GM19328 (cell line): ENCODE measurements at regions not wholly inside any gene's neighbourhood (a gene's known extent, or its start where the extent isn't known, plus 50 kb on each side); places are given as distances from the start of the nearest gene placed in this dataset.
"Not testable (repeated sequence)": the region's sequence is repeated elsewhere in the genome, so short reads cannot be mapped to it uniquely, and the experiment has no call there.

ENCODE experiments used
- ATAC-seq: cut with Tn5 transposase; IDR thresholded peaks from one replicate; pipeline ENCODE4 v1.9.1; 2021; ENCODE audit warnings: mild to moderate bottlenecking, moderate library complexity; ENCODE audit not compliant: unreplicated experiment

DNA sequence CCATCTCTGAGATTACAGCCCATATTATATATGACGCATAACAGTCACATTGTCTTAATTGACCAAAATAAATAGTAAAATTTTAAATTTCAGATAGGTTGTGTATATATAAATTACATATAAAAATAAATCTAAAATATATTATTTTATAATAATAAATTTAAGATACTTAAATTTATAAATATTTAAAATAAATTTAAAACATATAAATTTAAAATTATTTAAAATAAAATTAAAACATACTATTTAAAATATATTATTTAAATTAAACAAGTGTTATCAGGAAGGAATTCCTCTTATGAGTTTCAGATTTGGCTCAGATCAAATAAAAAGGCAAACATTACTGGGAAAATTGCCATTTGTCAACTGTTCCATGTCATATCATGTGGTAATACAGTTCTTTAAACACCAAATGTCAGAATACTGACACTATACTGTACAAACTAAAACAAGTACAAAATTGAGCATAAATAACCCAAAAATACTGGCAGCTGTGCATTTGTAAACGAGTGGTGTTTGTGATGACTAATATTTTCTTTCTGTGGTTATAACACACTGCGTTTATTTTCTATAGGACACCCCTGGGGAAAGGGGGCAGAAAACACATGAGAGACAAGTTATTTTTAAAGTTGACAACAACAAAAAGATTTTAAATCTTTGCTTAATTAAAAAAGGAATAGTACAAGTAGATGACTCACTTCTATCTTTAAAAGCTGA, 71.3 kb upstream of the DGKB start:
- no peak for ATAC-seq

DNA sequence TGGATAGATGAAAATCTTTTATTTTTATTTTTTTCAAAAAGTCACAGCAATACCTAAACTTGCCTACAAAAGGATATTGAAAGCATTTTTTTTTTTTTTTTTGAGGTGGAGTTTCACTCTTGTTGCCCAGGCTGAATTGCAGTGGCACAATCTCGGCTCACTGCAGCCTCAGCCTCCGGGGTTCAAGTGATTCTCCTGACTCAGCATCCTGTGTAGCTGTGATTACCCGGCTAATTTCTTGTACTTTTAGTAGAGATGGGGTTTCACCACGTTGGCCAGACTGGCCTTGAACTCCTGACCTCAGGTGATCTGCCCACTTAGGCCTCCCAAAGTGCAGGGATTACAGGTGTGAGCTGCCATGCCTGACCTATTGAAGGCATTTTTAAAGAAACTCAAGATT, 69.1 kb upstream of the DGKB start:
- ATAC-seq: not testable (repeated sequence)

DNA sequence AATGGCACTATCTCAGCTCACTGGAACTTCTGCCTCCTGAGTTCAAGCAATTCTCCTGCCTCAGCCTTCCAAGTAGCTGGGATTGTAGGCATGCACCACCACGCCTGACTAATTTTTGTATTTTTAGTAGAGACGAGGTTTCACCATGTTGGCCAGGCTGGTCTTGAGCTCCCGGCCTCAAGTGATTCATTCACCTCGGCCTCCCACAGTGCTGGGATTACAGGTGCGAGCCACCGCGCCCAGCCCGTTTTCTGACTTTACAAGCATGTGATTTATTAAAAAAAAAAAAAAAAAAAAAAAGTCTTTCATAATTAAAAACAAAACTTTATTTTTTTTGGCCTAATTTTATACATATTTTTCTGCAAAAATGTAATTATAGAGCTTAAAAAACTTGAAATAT, 64.8 kb upstream of the DGKB start:
- ATAC-seq: not testable (repeated sequence)

DNA sequence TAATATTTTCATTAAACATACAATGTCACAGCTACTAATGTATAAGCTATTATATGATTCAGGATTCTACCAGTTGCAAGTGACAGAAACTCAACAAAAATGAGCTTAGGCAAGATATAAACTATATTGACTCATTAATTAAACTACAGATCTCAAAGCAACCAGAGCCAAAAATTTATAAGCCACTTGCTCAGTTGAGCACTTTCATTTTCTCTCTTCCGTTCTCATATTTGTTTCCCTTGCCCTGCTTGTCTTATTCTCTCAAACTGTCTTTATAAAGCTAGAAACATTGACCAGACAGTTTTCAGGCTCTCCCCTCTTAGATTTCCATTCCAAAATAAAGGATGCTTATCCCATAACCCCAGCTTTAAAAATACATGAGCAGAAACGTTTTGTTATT, 60.2 kb upstream of the DGKB start:
- no peak for ATAC-seq

DNA sequence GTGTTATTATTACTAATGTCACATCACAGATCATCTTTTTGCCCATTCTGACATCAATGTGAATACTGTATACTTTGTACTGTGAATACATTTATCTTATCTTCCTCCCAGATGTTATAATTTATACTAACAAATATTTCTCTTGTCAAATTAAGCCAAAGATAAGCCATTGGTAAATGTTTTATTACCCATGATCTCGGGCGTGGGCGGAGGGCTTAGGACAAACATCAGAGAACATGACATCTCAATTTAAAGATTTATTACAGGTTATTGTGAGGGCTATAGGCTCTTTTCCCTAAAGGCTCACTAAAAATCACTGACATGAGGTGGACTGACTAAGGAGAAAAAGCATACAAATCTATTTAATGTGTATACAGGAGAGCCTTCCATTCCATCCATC, 58.2 kb upstream of the DGKB start:
- ATAC-seq: no peak

DNA sequence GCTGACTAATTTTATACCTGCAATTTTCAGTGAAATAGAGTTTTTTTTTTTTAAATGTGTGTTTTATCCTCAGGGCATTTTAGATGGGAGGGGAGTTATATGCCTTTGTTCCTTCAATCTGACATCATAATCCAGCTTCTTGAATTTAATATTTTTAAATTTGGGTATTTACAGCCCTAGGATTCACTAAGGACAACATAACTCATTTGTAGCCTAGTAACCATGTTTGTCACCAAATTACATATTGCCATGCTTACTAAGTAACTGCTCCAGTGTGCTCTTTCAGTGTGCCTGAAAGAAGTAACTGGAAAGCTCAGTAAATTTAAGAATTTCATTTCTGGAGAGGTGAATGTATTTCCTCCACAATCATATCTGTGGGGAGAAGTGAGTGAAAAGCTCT, 56.8 kb upstream of the DGKB start:
- no peak for ATAC-seq

DNA sequence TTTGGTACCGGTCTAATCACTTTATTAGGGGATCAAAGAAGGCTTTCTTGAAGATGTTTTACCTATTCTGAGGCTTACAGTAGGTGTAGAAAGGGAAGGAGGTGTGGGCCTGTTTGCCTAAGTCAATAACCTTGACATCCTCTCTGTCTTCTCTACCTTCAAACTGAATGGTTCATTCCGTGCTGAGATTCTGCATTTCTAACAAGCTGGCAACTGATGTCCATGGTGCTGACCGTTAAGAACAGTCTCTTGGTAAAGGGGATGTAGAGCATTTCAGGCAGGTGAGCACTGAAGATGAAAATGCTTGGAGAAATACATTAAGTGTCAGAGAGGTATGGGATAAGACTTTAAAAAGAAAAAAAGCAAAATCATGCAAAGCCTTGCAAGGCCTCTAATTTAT, 51.5 kb upstream of the DGKB start:
- ATAC-seq: no peak
